DOHH2 (cell line): ENCODE measurements at regions not wholly inside any gene's neighbourhood (a gene's known extent, or its start where the extent isn't known, plus 50 kb on each side); places are given as distances from the start of the nearest gene placed in this dataset.

Experiments
- H3F3A ChIP-seq: fragments of 200-600 bp; sonication (generic), shearing (Covaris generic); 2 replicates; pipeline ENCODE4 v1.6.0; 2016; ENCODE audit warnings: antibody characterized with exemption, mild to moderate bottlenecking; ENCODE audit not compliant: control insufficient read depth, insufficient read depth
- H3K27ac ChIP-seq: fragments of 200-600 bp; sonication (generic); 2 replicates; pipeline ENCODE4 v1.5.1; 2014; ENCODE audit warnings: low read depth, mild to moderate bottlenecking, low read length, moderate library complexity
- H3K27me3 ChIP-seq: fragments of 200-600 bp; sonication (generic); 2 replicates; pipeline ENCODE4 v1.6.1; 2014; ENCODE audit warnings: mild to moderate bottlenecking, low read length, mixed read lengths; ENCODE audit not compliant: control insufficient read depth
- H3K36me3 ChIP-seq: fragments of 200-600 bp; sonication (generic); 2 replicates; pipeline ENCODE4 v1.6.1; 2014; ENCODE audit warnings: mild to moderate bottlenecking, low read length, moderate library complexity, mixed read lengths; ENCODE audit not compliant: control insufficient read depth
- H3K4me1 ChIP-seq: fragments of 200-600 bp; sonication (generic); 2 replicates; pipeline ENCODE4 v1.6.1; 2014; ENCODE audit warnings: mild to moderate bottlenecking, low read length, mixed read lengths; ENCODE audit not compliant: control insufficient read depth
- H3K4me2 ChIP-seq: fragments of 200-600 bp; sonication (generic); 2 replicates; pipeline ENCODE4 v1.6.0; 2014; ENCODE audit warnings: mild to moderate bottlenecking, low read length, moderate library complexity
- H3K4me3 ChIP-seq: fragments of 200-600 bp; sonication (generic); 2 replicates; pipeline ENCODE4 v1.5.1; 2014; ENCODE audit warnings: mild to moderate bottlenecking, low read length, mixed read lengths
- H3K79me2 ChIP-seq: fragments of 200-600 bp; sonication (generic); 2 replicates; pipeline ENCODE4 v1.6.1; 2014; ENCODE audit warnings: mild to moderate bottlenecking, low read length, mixed read lengths; ENCODE audit not compliant: control insufficient read depth
- H3K9me2 ChIP-seq: fragments of 200-600 bp; sonication (generic); replicated peaks from 2 replicates; pipeline ENCODE4 v1.6.1; 2014; ENCODE audit warnings: mild to moderate bottlenecking, low read length, mixed read lengths; ENCODE audit not compliant: control insufficient read depth
- H3K9me3 ChIP-seq: fragments of 200-600 bp; sonication (generic); 2 replicates; pipeline ENCODE4 v1.6.1; 2014; ENCODE audit warnings: antibody characterized with exemption, low read length, mixed read lengths; ENCODE audit not compliant: control insufficient read depth, insufficient read depth
- H4K20me1 ChIP-seq: fragments of 200-600 bp; sonication (generic); 2 replicates; pipeline ENCODE4 v1.6.0; 2014; ENCODE audit warnings: low read depth, mild to moderate bottlenecking, antibody characterized with exemption, low read length, moderate library complexity; ENCODE audit not compliant: control insufficient read depth, insufficient read depth
- EZH2phosphoT487 ChIP-seq: fragments of 200-600 bp; sonication (generic); IDR thresholded peaks from 2 replicates; pipeline ENCODE4 v1.6.1; 2017; ENCODE audit warnings: borderline replicate concordance, mild to moderate bottlenecking, antibody characterized with exemption, low read length, moderate library complexity, mixed read lengths
- TF ChIP-seq, protein P1 (sequence below): fragments of 200-600 bp; sonication (generic); IDR thresholded peaks from one replicate; pipeline ENCODE4 v1.5.1; 2014; ENCODE audit warnings: antibody characterized with exemption, mild to moderate bottlenecking, low read depth, low read length; ENCODE audit not compliant: poor library complexity, severe bottlenecking

DNA sequence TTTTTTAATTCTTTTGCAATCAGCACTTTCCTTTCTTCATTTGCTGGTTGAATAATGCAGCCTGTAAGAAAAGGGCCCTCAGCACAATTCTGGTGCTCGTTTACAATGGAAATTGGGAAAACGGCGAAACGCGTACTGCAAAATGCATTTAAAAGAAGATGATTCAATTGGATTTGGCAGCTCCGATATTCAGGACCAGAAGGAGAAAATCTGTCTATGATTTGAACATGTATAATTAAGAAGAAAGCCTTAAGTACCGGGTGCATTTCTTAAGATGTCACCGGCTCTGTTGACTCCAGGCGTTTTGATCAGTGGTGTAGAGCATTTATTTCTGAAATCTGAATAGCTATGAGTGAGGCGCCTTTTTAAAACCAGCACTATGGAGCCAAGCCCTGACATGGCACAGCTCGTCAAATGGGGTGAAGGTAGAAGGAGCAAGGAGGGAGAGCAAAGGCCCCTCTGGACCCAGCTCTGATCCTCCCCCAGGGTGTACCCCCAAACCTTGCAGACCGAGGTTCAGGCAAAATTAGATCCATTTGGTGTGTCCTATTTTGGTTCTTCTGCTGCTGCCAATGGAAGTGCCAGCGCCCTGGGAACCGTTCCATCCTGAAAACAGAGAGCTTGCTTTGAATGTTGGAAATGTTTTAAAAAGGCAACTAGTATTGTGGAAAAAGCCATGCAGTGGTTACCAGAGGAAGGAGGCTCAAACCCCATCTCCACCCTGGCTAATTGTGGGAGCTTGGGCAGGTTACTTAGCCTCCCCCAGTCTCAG is 161.4 kb upstream of the RPL38 start:
- no peak overlapping the region for H3K4me2 ChIP-seq
- H3K4me3 ChIP-seq: no peak overlapping the region
- H3K27ac ChIP-seq: no peak overlapping the region
- no peaks in the 10 kb centered on the region for H3F3A ChIP-seq
- no peaks in the 10 kb centered on the region for H3K79me2 ChIP-seq
- no peaks in the 10 kb centered on the region for H4K20me1 ChIP-seq
- no peaks in the 10 kb centered on the region for H3K4me1 ChIP-seq
- H3K9me3 ChIP-seq: no peaks in the 10 kb centered on the region
- no peaks in the 10 kb centered on the region for H3K36me3 ChIP-seq
- no peaks in the 10 kb centered on the region for H3K27me3 ChIP-seq
- TF ChIP-seq, protein P1, sequence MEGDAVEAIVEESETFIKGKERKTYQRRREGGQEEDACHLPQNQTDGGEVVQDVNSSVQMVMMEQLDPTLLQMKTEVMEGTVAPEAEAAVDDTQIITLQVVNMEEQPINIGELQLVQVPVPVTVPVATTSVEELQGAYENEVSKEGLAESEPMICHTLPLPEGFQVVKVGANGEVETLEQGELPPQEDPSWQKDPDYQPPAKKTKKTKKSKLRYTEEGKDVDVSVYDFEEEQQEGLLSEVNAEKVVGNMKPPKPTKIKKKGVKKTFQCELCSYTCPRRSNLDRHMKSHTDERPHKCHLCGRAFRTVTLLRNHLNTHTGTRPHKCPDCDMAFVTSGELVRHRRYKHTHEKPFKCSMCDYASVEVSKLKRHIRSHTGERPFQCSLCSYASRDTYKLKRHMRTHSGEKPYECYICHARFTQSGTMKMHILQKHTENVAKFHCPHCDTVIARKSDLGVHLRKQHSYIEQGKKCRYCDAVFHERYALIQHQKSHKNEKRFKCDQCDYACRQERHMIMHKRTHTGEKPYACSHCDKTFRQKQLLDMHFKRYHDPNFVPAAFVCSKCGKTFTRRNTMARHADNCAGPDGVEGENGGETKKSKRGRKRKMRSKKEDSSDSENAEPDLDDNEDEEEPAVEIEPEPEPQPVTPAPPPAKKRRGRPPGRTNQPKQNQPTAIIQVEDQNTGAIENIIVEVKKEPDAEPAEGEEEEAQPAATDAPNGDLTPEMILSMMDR: no peak
- TF ChIP-seq EZH2phosphoT487: no peak
- H3K9me2 ChIP-seq: no peaks in the 10 kb centered on the region

DNA sequence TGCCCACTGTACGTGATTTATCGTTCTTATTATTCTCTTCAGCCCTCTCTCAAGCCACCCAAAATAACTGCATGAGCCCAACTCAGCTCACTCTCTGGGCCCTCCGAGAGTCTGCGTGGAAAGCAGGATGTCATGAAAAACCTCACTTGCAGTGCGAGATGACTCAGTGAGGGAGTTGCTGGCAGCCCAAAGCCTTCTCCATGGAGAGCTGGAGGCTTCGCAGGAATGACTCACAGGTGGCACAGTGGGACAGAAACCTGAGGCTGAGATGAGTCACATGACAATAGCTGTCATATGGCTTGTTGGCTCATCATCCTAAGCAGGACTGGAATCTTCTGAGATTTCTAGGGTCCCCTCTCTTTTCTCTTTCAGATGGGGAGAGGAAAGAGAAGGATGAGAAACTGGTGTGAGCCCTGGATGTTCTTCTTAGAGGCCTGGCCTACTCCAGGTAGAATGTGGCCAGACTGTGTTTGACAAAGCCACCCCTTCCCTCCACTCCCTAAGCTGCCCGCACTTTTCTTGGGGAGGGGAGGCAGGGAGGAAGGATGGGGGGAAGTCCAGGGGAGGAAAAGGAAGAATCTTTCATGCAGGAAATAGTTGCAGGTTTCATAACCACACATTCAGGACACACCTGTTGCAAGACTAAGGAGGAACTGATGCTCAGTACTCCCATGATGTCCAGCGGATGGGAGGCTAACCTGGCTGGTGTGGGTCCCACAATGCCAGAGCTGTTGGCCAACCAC is 160.6 kb upstream of the RPL38 start:
- no peak for TF ChIP-seq EZH2phosphoT487
- TF ChIP-seq, protein P1: no peak
- no peaks in the 10 kb centered on the region for H3K9me3 ChIP-seq
- no peak overlapping the region for H3K27ac ChIP-seq
- no peaks in the 10 kb centered on the region for H3F3A ChIP-seq
- H3K4me1 ChIP-seq: no peaks in the 10 kb centered on the region
- H3K4me2 ChIP-seq: no peak overlapping the region
- no peak overlapping the region for H3K4me3 ChIP-seq
- H3K79me2 ChIP-seq: no peaks in the 10 kb centered on the region
- no peaks in the 10 kb centered on the region for H3K9me2 ChIP-seq
- H3K27me3 ChIP-seq: no peaks in the 10 kb centered on the region
- H3K36me3 ChIP-seq: no peaks in the 10 kb centered on the region
- no peaks in the 10 kb centered on the region for H4K20me1 ChIP-seq

DNA sequence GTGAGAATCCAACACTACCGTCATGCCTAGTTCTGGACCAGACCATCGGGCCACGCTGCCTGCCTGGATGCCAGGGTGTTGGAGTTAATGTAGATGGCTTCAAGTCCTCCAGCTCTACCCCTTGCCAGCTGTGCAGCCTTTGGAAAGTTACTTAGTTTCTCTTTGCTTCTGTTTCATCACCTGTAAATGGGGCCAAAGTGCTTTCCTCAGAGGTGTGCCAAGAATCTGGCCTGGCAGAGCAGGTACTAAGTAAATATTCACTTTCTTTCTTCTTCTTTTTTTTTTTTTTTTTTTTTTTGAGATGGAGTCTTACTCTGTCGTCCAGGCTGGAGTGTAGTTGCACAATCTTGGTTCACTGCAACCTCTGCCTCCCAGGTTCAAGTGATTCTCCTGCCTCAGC is 159.5 kb upstream of the RPL38 start:
- no peaks in the 10 kb centered on the region for H3K36me3 ChIP-seq
- no peaks in the 10 kb centered on the region for H3K27me3 ChIP-seq
- H3K4me1 ChIP-seq: no peaks in the 10 kb centered on the region
- no peak for TF ChIP-seq EZH2phosphoT487
- TF ChIP-seq, protein P1: no peak
- H3K9me3 ChIP-seq: no peaks in the 10 kb centered on the region
- H3K9me2 ChIP-seq: no peaks in the 10 kb centered on the region
- no peak overlapping the region for H3K4me2 ChIP-seq
- H4K20me1 ChIP-seq: no peaks in the 10 kb centered on the region
- no peak overlapping the region for H3K4me3 ChIP-seq
- no peaks in the 10 kb centered on the region for H3F3A ChIP-seq
- H3K27ac ChIP-seq: no peak overlapping the region
- no peaks in the 10 kb centered on the region for H3K79me2 ChIP-seq
